M059J (cell line): ENCODE measurements at regions not wholly inside any gene's neighbourhood (a gene's known extent, or its start where the extent isn't known, plus 50 kb on each side); places are given as distances from the start of the nearest gene placed in this dataset.
A peak's percentile ranks its signal among the peaks of the same experiment; 100 is the strongest.
"Not testable (repeated sequence)": the region's sequence is repeated elsewhere in the genome, so short reads cannot be mapped to it uniquely, and the experiment has no call there.

ENCODE experiments used
- DNase-seq: peaks from one replicate; pipeline ENCODE4 v3.0.0-alpha.2; 2012; ENCODE audit warnings: low read depth

GRCh38 chr6:134402372-134402984 lies 84.6 kb upstream of the SGK1 start:
- no peak for DNase-seq

- no peak for DNase-seq
These were observed 83.0 kb upstream of the SGK1 start for GRCh38 chr6:134400941-134401340.

- DNase-seq: peak; percentile 86
These were observed 80.5 kb upstream of the SGK1 start for GRCh38 chr6:134398453-134398852.

- DNase-seq: no peak
These were observed 79.8 kb upstream of the SGK1 start for GRCh38 chr6:134397676-134398075.

- DNase-seq: peak; percentile 32
These were observed 77.0 kb upstream of the SGK1 start for GRCh38 chr6:134394905-134395304.

GRCh38 chr6:134394208-134394607 lies 76.3 kb upstream of the SGK1 start:
- DNase-seq: no peak

- DNase-seq: no peak
These were observed 73.3 kb upstream of the SGK1 start for GRCh38 chr6:134391205-134391604.

- DNase-seq: no peak
These were observed 71.7 kb upstream of the SGK1 start for GRCh38 chr6:134389658-134390057.

- DNase-seq: no peak
These were observed 71.2 kb upstream of the SGK1 start for GRCh38 chr6:134389129-134389528.

- DNase-seq: not testable (repeated sequence)
These were observed 68.6 kb upstream of the SGK1 start for GRCh38 chr6:134386482-134386881.

- no peak for DNase-seq
These were observed 64.0 kb upstream of the SGK1 start for GRCh38 chr6:134381959-134382358.

- no peak for DNase-seq
These were observed 61.7 kb upstream of the SGK1 start for GRCh38 chr6:134379599-134379998.

- DNase-seq: no peak
These were observed 61.2 kb upstream of the SGK1 start for GRCh38 chr6:134379076-134379475.

- no peak for DNase-seq
These were observed 60.5 kb upstream of the SGK1 start for GRCh38 chr6:134378426-134378825.

- no peak for DNase-seq
These were observed 58.9 kb upstream of the SGK1 start for GRCh38 chr6:134376785-134377184.

- DNase-seq: no peak
These were observed 57.3 kb upstream of the SGK1 start for GRCh38 chr6:134375220-134375580.

- peak; percentile 52 for DNase-seq
These were observed 56.7 kb upstream of the SGK1 start for GRCh38 chr6:134374491-134375219.

GRCh38 chr6:134373993-134374392 lies 56.1 kb upstream of the SGK1 start:
- no peak for DNase-seq

- DNase-seq: peak; percentile 88
These were observed 55.5 kb upstream of the SGK1 start for GRCh38 chr6:134373282-134373922.

- DNase-seq: no peak
These were observed 54.8 kb upstream of the SGK1 start for GRCh38 chr6:134372603-134373281.

GRCh38 chr6:134368670-134369069 lies 50.8 kb upstream of the SGK1 start:
- DNase-seq: no peak
